HG03378 (cell line): ENCODE measurements at regions not wholly inside any gene's neighbourhood (a gene's known extent, or its start where the extent isn't known, plus 50 kb on each side); places are given as distances from the start of the nearest gene placed in this dataset.
"Not testable (repeated sequence)": the region's sequence is repeated elsewhere in the genome, so short reads cannot be mapped to it uniquely, and the experiment has no call there.

Experiments
- ATAC-seq: cut with Tn5 transposase; IDR thresholded peaks from one replicate; pipeline ENCODE4 v1.9.1; 2021; ENCODE audit warnings: mild to moderate bottlenecking, moderate library complexity; ENCODE audit not compliant: unreplicated experiment

DNA sequence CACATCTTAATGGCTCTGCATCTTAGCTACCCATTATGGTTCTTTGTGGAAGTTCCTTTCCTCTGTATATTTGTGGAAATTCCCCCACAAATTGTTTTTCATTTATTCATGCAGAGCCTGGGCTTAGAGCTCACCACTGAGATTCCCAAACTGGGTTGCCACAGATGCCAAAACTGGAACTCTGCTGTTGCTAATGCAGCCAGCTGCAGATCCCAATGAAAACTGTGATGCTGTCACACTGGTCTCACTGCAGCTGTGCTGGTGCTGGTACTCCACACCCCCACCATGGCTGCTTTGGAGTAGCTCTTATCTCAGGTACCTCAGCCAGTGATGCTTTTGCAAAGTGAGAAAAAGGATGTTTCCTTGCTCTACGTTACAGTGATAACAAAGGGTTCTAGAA is 87.7 kb downstream of the DCK start:
- ATAC-seq, result no peak

DNA sequence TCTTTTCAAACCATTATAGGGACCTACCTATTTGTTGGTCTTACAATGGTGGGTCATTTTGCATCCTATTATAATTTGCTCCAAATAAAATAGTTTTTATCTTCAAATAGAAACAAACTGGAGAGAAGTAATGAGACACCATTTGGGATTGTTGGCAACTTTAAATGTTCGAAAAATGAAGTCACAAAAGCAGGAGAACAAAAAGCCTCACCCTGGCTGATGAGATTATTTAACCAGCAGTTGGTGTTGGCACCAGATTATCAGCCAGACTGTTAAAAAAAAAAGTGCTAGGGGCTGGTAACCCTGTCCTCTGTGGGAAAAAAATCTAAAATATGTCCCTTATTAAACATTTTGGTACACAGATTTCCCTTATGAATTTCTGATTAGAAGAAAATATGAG is 100.3 kb downstream of the DCK start:
- ATAC-seq, result no peak

DNA sequence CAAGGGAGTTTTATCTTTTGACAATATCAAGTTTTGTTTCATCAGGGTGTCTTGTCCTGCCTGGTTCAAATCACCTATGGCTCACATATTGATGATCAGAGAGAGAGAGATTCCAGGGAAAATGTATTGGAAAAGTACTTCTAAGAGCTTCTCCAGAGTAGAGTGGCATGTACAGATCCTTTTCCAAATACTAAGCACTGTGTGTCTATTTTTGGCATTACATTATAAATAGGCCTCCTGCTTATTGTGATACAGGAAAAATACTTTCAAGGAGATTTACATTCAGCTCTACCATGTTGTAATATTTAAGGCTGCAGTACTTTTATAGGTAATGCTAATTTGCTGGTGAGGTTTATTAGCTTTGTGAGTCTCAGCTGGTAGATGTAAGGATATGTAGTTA is 100.8 kb downstream of the DCK start:
- ATAC-seq, result no peak

DNA sequence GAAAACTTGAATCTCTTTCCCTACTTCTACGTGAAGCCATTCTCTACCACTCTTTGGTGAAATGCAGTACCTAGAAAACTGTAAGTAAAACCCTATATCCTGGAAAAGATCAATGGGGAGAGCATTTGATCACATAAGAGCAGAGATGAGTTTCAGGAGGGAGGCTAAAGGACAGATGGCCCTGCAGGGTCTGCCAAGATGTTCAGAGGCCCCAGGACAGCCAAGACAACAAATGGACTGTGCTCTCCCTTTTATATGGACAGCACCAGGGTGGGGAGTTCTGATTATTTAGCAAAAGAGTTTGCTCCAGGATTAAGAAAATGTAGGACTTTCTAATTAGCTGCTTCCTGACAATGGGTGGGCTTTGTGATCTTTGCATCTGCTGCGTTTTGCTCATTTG is 101.7 kb downstream of the DCK start:
- ATAC-seq, result no peak

DNA sequence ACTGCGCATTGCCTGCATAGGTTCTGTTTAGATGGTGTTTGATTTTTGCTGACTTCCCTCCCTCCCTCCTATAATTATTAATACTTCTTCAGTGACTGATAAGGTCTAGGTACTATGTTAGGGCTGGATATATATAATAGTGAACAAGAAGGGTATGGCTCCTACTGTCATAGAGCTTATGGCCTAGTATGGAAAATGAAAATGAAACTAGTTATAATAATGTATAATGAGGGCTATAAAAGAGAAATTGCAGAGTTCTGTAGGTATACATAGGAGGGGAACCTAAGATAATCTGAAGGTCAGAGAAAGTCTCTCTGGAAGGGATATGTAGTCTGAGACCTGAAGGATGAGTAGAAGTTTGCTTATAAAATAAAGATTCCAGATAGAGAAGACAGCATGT is 102.1 kb downstream of the DCK start:
- no peak for ATAC-seq

DNA sequence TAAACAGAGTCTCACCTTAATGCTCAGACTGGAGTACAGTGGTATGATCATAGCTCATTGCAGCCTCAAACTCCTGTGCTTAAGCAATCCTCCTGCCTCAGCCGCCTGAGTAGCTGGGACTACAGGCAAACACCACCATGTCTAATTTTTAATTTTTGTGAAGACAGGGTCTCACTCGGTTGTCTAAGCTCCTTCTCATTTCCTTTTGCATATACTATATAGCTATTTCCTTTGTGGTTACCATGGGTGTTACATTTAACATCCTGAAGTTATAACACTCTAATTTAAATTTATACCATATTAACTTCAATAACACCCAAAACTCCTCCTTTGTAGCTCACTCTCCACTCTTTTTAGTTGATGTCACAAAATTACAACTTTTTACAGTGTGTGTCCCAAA is 114.3 kb downstream of the DCK start:
- ATAC-seq, result no peak

DNA sequence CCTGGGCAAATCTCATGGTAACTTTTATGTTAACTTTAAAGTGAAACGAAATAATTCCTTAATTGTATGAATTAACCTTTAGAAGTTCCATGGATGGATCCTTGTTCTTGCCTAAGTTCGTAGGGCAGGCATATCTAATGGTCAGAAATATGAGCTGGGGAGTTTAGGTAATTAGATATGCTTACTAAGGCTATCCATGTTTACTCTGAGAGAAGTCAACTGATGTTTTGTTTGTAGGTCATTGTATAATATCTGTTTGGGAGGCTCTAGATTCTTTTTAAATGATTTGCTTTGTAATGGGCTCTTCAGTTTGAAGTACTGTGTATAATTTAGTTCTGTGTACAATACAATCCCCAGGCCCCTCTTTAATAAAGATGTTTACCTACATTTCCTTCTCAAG is 117.0 kb downstream of the DCK start:
- no peak for ATAC-seq

DNA sequence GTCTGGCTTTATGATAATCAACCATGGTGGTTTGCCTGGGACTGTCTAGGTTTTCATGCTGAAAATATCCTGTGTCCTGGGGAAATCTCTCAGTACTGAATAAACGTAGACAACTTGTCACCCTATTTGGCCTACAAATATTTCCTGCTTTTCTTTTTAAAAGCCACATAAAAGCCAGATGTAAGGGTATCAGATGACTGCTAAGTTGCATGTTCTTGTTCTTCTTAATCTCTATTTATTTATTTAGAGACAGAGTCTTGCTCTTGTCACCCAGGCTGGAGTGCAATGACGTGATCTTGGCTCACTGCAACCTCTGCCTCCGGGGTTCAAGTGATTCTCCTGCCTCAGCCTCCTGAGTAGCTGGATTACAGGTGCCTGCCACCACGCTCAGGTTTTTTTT is 117.7 kb downstream of the DCK start:
- ATAC-seq, result not testable (repeated sequence)

DNA sequence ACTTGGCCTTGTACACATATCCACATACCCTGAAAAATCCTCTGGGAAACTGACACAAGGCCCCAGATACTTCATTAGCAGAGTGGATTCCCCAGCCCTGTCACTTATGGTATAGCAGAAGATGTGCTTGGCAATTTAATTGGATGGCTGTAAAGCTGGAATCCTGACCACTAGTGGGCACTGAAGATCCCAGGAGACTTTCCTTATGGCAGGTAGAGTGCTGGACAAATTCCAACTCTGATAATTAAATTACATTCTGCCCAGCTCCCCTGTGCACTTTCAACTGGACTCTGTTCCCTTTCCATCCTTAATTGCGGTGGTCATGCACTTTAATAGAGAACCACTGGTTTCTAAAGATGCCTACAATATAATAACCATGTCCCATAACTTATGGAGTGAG is 119.8 kb downstream of the DCK start:
- no peak for ATAC-seq

DNA sequence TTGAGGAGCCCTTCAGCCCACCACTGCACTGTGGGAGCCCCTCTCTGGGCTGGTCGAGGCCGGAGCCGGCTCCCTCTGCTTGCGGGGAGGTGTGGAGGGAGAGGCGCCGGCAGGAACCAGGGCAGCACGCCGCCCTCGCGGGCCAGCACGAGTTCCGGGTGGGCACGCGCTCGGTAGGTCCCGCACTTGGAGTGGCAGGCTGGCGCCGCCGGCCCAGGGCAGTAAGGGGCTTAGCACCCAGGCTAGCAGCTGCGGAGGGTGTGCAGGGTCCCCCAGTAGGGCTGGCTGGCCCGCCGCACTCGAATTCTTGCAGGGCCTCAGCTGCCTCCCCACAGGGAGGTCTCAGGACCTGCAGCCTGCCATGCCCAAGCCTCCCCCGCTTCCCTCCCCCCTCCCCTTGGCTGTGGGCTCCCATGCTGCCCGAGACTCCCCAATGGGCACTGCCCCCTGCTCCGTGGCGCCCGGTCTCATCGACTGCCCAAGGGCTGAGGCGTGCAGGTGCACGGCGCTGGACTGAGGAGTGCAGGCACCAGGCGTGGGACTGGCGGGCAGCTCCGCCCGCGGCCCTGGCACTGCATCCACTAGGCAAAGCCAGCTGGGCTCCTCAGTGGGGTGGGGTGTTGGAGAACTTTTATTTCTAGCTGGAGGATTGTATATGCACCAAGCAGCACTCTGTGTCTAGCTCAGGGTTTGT is 127.5 kb downstream of the DCK start:
- no peak for ATAC-seq

DNA sequence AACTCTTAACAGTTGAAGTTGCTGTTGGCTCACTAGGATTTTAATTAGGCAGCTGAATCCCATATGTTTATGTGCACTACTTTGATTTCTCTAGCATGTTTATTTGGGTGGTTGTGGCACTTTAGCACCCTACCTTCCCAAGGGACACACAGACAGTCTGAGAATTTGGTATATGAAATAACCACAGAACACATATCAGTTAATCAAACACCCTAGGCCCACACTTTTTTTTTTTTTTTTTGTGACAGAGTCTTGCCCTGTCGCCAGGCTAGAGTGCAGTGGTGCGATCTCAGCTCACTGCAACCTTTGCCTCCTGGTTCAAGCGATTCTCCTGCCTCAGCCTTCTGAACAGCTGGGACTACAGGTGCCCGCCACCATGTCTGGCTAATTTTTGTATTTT is 130.5 kb downstream of the DCK start:
- no peak for ATAC-seq

DNA sequence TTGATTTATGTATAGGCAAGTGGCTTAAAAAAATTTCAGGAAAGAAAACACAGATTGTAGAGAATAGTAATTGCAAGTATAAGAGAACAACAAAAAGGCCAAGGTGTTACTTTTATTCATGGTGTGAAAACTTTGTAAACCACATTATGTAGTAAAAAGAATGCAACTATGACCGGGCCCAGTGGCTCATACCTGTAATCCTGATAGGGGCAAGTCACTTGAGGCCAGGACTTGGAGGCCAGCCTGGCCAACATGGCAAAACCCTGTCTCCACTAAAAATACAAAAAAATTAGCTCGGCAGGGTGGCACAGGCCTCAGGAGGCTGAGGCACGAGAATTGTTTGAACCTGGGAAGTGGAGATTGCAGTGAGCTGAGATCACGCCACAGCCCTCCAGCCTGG is 131.7 kb downstream of the DCK start:
- no peak for ATAC-seq

DNA sequence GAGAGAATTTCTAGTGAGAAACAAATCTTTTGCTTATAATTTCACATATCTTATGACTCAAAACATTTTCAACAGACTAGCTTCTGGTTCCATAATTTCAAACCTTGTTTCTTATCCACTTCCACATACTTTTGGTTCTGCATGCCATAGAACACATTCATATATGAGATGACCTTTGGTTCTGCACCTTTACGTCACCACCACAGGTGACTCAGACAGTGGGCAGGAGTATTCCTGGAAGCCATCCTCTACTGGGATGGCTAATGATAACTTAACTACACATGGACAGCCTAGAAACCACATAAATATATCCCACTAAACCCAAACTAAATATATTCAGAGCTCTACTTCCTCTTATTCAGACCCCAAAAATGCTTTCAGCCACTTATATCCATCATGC is 133.3 kb downstream of the DCK start:
- ATAC-seq, result no peak

DNA sequence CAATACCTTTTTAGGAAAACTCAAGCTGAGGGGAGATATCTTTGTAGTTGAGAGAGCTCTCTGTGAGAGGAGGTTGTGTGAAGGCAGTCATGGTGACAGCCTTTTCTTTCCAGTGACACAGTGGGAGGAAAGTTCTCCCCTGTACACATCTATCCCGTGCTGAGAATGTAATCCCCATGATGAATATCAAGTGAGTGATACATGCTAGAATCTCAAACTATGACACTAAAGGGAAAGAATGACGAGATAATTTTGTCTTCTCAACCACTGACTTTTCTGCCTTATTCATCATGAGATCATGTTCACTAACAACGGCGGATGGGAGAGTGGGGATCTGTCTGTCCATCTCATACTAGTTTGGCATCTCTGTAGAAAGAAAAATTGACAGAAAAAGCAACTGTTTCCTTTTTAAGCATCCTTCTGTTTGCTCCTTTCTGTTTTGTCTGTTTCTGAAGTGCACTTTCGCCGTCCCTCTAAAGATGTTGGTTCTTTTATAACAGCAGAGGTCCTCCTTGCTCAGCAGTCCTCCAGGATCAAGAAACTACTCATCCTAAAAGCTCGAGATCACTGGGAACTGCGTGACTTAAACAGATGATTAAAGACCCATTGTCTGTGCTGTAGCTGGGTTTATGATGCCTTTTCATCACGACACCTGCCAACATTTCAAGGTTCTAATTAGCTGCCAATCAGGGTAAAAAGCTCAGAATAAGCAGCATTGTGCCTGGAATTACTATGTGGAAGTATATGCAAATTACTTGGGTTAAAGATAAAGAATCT is 137.6 kb downstream of the DCK start:
- ATAC-seq, result no peak

DNA sequence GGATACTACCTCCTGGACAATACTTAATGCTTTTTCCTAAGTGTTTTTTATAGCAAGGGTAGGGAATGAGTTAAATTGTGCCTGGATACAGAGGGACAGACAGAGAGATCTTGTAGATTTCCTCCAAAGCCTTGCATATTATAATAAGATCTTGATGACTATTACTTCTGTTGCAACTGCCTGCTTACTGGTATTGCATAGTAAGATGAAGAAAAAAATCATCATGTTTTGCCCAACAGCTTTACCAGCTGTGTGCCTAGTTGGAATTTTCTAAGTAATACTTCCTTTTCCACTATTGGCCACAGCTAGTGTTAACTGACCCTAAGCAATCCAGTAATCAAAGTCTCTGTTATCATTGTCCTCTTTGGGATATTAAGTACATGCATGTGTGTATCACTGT is 139.0 kb downstream of the DCK start:
- no peak for ATAC-seq

DNA sequence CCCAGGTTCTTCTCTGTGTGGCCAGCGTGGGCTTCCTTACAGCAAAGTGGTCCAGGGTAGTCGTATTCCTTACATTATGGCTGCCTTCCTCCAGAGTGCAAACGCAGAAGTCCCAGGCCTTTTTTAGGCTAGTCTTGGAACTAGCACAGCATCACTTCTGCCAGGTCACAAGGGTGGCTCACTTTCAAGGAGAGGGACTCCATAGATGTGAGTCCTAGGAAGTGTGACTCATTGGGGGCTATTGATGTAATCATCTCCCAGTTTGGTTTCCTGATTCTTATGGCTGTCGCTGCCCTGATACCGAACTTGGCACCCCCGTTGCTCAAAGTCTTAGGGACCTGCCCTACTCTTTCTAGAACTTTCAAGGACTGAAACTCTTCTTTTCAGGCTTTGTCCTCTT is 140.0 kb downstream of the DCK start:
- no peak for ATAC-seq

DNA sequence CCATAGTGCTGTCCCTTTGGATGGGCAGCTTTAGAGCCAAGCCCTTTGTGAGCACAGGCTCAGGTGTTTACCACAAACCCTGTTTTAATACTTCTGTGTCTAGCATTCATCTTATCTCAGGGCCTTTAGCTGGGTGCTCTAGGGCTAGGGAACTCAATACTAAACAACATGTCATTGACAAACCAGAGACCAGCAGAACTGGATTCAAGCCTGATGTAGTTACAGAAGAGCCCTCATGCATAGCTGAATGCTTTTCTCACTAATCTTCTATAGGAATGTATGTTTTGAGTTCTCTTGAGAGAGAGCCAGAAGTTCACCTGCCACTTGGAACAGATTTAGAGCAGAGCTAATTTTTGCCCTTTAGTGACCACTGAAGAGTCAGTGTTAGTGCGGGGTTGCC is 142.6 kb downstream of the DCK start:
- ATAC-seq, result no peak

DNA sequence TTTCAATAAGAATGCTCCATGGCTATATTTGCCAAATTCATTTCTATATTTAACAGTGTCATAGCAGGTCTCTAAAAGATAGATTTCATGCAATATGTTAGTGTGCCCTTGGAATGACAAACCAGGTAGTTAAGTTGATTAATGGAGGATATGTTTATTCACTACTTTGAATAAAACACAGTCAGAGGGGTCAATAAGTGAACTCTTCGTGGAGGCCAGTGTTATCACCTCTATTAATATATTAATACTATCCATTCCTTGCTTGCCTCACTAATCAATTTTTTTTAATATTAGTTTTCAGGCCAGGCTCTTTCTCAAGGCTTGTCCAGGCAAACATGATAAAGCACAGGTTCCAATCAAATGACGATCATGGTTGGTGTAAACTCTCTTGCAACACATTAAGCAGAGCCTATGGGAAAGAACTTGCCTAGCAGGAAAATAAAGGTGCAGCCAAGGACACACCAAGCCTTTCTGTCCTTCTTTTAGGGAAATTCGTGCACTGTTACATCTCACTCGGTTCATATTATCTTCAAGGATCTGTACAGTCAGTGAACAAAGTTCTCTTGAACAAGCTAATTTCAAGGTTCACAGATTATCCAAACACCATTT is 144.7 kb downstream of the DCK start:
- no peak for ATAC-seq

DNA sequence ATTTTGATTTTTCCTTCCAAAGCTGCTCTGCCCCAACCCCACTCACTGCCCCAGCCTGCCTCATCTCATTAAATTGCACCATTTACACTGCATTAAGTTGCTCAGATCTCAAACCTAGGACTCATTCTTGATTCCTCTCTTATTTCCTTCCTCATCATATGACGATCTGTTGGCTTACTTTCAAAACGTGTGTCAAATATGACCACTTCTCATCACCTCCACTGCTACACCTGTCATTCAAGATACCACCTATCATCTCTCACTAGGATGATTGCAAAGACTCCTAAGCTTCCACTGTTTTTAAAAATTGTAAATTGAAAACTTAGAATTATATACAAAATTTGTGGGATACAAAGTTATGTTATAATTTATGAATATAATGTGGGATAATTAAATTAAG is 147.1 kb downstream of the DCK start:
- no peak for ATAC-seq

DNA sequence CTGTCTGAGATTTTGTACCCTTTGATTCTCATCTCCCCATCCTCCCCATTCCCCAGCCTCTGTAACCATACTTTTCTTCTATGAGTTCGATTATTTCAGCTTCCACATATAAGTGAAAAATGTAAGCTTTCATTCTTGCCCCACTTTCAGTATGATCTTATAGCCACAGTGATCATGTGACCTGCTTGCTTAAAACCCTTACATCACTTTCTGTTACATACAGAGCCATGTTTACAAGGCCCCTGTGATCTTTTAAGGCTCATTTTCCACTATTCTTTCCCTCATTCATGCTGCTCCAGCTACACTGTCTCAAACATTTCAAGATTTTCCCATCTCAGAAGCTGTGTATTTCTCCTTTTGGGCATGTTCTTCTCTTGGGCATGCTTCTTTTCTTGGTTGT is 147.7 kb downstream of the DCK start:
- ATAC-seq, result no peak

DNA sequence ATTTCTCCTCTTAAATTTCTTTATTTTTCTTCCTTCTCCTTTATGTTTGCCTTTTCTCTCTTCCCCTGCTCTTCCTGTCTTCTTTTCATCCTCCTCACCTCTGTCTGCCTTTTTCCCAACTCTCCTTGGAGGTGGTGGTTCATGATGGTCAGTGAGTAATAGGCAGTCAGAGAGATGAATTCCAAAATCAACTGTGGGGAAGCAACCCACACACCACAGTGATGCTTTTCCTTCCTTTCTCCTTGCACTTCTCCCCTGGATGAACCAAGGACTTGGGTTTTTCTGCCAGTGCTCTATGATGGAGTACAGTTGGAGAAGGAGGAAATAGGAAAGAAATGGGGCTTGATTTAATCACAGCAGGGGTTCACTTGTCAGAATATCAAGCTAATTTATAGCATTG is 153.8 kb downstream of the DCK start:
- no peak for ATAC-seq

DNA sequence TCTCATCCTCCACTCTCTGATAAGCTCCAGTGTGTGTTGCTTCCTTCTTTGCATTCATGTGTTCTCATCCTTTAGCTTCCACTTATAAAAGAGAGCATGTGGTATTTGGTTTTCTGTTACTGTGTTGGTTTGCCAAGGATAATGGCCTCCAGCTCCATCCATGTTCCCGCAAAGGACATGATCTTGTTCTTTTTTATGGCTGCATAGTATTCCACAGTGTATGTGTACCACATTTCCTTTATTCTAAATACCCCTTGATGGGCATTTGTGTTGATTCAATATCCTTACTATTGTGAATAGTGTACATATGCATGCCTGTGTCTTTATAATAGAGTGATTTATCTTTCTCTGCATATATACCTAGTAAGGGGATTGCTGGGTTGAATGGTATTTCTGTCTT is 155.1 kb downstream of the DCK start:
- no peak for ATAC-seq
